NCI-H187 (cell line): ENCODE measurements at regions not wholly inside any gene's neighbourhood (a gene's known extent, or its start where the extent isn't known, plus 50 kb on each side); places are given as distances from the start of the nearest gene placed in this dataset.
"Not testable (repeated sequence)": the region's sequence is repeated elsewhere in the genome, so short reads cannot be mapped to it uniquely, and the experiment has no call there.

Source experiments
- DNase-seq, 2 experiments: peaks; one replicate each; lab custom pipeline; 2025; lab: John Stamatoyannopoulos, UW

GRCh38 chr4:101730291-101731117 is 60.0 kb upstream of the BANK1 start:
- peak; percentile 2 to 20 for DNase-seq

GRCh38 chr4:101727238-101727637 is 63.3 kb upstream of the BANK1 start:
- DNase-seq = no peak

- DNase-seq = no peak
These were observed 66.4 kb upstream of the BANK1 start for GRCh38 chr4:101724093-101724492.

GRCh38 chr4:101718810-101719209 is 71.7 kb upstream of the BANK1 start:
- DNase-seq = no peak

- DNase-seq = no peak
These were observed 78.8 kb upstream of the BANK1 start for GRCh38 chr4:101711590-101712260.

GRCh38 chr4:101710806-101711205 is 79.7 kb upstream of the BANK1 start:
- no peak for DNase-seq

- no peak for DNase-seq
These were observed 82.1 kb upstream of the BANK1 start for GRCh38 chr4:101708293-101709039.

- no peak for DNase-seq
These were observed 82.9 kb upstream of the BANK1 start for GRCh38 chr4:101707596-101707995.

- DNase-seq = no peak
These were observed 83.9 kb upstream of the BANK1 start for GRCh38 chr4:101706535-101707057.

- no peak for DNase-seq
These were observed 89.0 kb upstream of the BANK1 start for GRCh38 chr4:101701551-101701950.

- DNase-seq = no peak
These were observed 90.9 kb upstream of the BANK1 start for GRCh38 chr4:101699441-101700124.

- no peak for DNase-seq
These were observed 93.3 kb upstream of the BANK1 start for GRCh38 chr4:101697266-101697665.

- DNase-seq = no peak
These were observed 94.1 kb upstream of the BANK1 start for GRCh38 chr4:101696276-101697010.

- no peak for DNase-seq
These were observed 95.4 kb upstream of the BANK1 start for GRCh38 chr4:101695176-101695575.

- DNase-seq = not testable (repeated sequence)
These were observed 96.1 kb upstream of the BANK1 start for GRCh38 chr4:101694403-101694802.

- no peak for DNase-seq
These were observed 96.6 kb upstream of the BANK1 start for GRCh38 chr4:101693842-101694398.

- no peak for DNase-seq
These were observed 101.3 kb upstream of the BANK1 start for GRCh38 chr4:101689220-101689619.

GRCh38 chr4:101685126-101685525 is 105.4 kb upstream of the BANK1 start:
- DNase-seq = no peak

- no peak for DNase-seq
These were observed 107.6 kb upstream of the BANK1 start for GRCh38 chr4:101682946-101683345.

- no peak for DNase-seq
These were observed 112.3 kb upstream of the BANK1 start for GRCh38 chr4:101678180-101678579.

GRCh38 chr4:101670897-101671296 is 119.6 kb upstream of the BANK1 start:
- no peak for DNase-seq
